ENCODE measurements at regions not wholly inside any gene's neighbourhood (a gene's known extent, or its start where the extent isn't known, plus 50 kb on each side); places are given as distances from the start of the nearest gene placed in this dataset.
"Not testable (repeated sequence)": the region's sequence is repeated elsewhere in the genome, so short reads cannot be mapped to it uniquely, and the experiment has no call there.

DNA sequence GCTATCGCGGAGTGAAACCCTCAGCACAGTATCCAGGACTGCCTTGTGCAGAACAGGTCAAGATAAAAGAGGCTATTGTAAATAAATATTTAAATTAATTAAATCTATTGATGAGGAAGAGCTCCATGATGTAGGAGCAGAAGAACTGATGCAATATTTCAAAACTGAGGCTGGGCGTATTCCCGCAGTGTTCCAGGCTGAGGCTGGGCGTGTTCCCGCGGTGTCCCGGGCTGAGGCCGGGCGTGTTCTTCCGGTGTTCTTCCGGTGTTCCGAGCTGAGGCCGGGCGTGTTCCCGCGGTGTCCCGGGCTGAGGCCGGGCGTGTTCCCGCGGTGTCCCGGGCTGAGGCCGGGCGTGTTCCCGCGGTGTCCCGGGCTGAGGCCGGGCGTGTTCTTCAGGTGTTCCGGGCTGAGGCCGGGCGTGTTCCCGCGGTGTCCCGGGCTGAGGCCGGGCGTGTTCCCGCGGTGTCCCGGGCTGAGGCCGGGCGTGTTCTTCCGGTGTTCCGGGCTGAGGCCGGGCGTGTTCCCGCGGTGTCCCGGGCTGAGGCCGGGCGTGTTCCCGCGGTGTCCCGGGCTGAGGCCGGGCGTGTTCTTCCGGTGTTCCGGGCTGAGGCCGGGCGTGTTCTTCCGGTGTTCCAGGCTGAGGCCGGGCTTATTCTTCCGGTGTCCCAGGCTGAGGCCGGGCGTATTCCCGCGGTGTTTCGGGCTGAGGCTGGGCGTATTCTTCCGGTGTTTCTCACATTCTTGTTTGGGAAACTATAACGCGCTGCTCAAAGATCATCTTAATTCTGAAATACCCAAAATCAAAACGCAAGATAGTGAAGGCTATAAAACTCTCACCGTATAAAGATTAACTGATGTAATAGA is 130.1 kb upstream of the FRG1 start:
- DNase-seq (ENCODE audit: low spot score), result peak; percentile 16

DNA sequence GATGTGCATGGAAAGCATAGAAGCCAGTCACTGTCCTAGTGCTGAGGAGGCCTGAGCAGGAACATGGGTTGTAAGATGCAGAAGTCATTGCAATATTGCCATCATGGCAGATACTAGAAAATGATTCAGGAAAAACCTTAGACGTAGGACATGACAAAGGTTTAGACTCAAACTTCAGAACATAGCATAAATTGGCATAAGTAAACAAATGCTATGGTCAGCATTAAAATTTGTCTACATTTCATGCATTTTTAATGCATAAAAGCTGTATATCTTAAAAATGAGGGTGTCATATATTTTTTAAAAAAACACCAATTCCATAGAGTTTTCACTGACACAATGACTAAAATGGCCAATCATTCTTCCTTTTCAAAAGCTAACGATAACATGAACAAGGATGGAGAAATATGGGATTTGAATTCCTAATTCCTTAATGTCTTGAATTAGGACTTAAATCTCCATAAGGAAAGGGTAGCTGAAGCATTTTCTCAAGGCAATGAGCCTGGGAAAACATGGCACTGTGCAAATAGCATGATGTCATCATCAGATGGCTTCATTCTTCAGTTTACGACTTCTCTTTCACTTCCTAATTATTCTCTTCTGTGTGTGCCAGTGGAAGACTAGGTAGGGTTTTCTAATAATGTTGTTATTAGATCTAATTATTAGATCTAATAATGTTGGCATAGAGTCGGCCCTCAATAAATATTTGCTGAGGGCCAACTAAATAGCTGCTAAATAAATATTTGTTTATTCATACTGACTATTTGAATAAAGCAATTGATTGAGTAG is 125.1 kb upstream of the FRG1 start:
- DNase-seq (ENCODE audit: low spot score), result no peak

DNA sequence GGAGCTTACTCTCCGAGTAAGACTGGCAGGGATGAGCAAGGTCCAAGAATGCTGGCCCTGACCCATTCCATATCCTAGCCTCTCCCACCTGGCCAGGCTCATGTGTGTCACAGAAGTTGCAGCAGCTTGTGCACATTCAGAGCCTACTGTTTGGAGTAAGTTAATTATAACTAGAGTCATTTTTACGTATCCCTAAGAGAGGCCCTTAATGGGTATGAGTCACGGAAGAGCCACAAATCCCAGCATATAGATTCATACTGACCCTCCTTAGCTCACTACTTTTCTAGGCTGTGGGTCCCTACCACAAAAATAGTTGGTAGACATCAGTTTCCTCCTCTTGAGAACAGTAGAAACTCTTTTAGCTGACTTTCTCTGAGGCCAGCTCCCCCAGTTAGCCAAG is 118.3 kb upstream of the FRG1 start:
- no peak for DNase-seq (ENCODE audit: low spot score)

- no peak for DNase-seq (ENCODE audit: low spot score)
These were observed 117.1 kb upstream of the FRG1 start for GRCh38 chr4:189823591-189823990.

DNA sequence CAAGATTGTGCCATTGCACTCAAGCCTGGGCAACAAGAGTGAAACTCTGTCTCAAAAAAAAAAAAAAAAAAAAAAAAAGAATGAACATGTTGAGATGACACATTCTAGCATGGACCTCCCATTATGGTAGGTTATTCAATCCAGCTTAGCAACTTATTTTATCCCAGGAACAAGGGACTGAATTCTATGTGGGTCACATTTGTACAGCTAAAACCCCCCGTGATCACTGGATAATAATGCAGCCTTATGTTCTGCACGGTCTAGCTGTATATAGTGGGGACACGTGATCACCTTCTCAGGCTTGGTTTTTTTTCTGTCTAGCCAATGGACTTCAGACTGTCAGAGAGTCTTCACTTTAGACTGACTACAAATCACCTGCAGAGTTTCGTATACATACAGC is 115.2 kb upstream of the FRG1 start:
- DNase-seq (ENCODE audit: low spot score), result no peak

DNA sequence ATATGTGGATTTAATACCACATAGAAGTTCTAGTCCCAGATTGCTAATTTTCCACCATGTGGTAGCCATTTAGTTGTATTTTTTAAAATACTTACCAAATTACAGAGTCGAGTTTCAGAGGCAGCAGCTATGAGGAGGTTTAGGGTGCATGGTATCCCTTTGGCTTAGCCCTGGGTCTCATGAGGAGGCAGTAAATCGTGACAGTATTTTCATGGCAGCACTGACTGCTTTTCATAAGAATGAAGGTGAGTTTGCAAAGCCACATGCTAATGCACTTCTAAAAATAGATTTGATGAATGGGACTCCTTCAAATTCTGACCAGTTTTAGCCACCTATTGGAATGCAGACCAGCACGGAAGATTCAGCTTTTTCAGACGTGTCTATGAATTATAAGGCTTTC is 114.0 kb upstream of the FRG1 start:
- DNase-seq (ENCODE audit: low spot score), result no peak

DNA sequence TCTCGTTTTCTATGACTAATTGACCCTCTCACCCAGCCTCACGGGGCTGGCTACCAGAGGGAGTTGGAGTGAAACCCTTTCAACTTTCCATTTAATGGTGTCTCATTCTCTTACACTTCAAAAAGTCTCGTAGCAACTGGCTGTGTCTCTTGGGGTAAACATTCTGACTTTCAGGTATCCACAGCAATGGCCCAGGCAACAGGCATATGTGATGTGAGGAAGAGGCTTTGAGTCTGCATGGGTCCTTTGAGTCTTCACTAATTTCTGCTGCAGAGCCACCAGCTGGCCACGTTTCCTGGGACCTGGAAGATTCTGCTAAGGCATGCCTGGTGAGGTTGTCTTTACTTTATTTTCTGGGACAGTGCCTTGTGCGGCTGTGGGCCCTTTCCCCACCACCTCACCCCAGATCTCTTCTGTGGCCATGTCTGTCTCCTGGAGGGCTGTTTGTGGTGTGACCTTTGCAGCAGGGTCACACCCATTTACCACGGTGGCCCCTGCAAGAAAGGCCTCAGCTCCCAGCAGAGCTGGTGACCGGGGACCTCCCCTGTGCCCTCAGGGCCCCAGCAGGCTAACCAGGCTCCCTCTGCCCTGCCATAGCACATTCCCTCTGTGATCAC is 112.5 kb upstream of the FRG1 start:
- no peak for DNase-seq (ENCODE audit: low spot score)

GRCh38 chr4:189832528-189832927 is 108.1 kb upstream of the FRG1 start:
- no peak for DNase-seq (ENCODE audit: low spot score)

DNA sequence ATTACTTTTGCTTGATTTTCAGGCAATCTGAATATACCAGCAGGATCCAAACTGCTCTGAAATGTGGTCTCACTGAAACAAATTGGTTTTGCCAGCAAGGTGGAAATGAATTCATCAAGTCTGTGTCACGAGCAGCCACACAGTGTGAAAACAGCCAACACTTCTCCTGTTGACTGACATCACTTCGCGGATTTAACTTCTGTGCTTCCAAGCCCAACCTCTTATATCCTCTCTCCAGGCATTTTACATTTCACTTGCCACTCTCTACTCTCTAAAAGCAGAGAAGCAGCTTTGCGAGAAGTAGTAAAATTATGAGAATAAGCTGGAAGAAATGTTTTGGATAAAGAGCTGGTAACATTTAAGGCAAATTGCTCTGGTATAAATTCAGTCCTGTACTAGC is 106.1 kb upstream of the FRG1 start:
- DNase-seq (ENCODE audit: low spot score), result no peak

DNA sequence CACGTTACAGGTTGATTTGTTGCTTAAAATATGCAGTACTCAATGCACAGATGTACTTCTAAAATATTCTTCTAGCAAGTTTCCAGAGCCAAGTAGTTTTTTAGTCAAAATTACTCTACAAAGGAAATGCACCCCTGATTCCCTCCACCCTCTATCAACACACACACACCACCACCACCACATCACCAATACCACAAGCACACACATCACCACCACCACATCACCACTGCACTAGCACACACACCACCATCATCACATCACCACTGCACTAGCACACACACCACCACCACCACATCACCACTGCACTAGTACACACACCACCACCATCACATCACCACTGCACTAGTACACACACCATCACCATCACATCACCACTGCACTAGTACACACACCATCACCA is 105.2 kb upstream of the FRG1 start:
- DNase-seq (ENCODE audit: low spot score), result no peak

DNA sequence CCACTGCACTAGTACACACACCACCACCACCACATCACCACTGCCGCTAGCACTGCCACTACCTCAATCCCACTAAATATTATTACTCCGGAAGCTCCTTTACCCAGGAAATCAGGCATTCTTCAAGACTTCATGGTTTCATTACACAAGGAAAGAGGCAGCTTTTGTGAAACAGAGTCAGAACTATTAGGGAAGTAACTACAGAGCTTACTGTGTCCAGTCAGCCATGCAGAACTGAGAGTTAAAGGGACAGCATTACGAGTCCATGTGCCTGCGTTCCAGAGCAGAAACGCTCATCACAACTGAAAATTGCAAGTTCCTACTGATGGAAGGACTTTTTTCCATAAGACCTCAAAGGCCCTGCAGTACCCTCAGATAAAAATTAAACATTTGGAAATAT is 103.2 kb upstream of the FRG1 start:
- DNase-seq (ENCODE audit: low spot score), result no peak

GRCh38 chr4:189838821-189839497 is 101.7 kb upstream of the FRG1 start:
- DNase-seq (ENCODE audit: low spot score), result no peak

DNA sequence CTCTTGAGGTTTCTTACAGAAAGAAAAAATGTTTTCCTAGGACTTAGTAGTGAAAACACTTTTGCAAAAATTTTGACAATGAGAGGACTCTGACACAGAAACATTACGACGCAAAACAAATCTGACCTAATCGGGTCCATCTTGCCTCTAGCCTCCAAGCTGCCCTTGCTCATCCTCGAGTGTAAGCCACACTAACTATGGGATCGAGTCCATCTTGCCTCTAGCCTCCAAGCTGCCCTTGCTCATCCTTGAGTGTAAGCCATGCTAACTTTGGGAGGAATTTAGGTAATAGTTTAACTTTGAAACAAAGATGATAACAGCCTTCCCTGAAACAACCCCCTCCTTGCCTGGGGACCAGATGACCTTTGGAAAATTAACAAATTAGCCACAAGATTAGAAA is 100.3 kb upstream of the FRG1 start:
- DNase-seq (ENCODE audit: low spot score), result no peak

GRCh38 chr4:189843413-189844009 is 97.2 kb upstream of the FRG1 start:
- DNase-seq (ENCODE audit: low spot score), result no peak

- DNase-seq (ENCODE audit: low spot score), result no peak
These were observed 95.4 kb upstream of the FRG1 start for GRCh38 chr4:189845145-189845846.

DNA sequence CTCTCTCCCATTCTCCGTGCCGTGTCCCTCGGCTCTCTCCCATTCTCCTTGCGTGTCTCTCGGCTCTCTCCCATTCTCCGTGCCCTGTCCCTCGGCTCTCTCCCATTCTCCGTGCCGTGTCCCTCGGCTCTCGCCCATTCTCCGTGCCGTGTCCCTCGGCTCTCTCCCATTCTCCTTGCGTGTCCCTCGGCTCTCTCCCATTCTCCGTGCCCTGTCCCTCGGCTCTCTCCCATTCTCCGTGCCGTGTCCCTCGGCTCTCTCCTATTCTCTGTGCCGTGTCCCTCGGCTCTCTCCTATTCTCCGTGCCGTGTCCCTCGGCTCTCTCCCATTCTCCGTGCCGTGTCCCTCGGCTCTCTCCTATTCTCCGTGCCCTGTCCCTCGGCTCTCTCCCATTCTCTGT is 94.6 kb upstream of the FRG1 start:
- not testable (repeated sequence) for DNase-seq (ENCODE audit: low spot score)

DNA sequence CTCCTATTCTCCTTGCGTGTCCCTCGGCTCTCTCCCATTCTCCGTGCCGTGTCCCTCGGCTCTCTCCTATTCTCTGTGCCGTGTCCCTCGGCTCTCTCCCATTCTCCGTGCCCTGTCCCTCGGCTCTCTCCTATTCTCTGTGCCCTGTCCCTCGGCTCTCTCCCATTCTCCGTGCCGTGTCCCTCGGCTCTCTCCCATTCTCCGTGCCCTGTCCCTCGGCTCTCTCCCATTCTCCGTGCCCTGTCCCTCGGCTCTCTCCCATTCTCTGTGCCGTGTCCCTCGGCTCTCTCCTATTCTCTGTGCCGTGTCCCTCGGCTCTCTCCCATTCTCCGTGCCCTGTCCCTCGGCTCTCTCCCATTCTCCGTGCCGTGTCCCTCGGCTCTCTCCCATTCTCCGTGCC is 94.1 kb upstream of the FRG1 start:
- DNase-seq (ENCODE audit: low spot score), result not testable (repeated sequence)

GRCh38 chr4:189848672-189849071 is 92.0 kb upstream of the FRG1 start:
- not testable (repeated sequence) for DNase-seq (ENCODE audit: low spot score)

GRCh38 chr4:189850239-189850856 is 90.3 kb upstream of the FRG1 start:
- DNase-seq (ENCODE audit: low spot score), result no peak

GRCh38 chr4:189858435-189858834 is 82.2 kb upstream of the FRG1 start:
- DNase-seq (ENCODE audit: low spot score), result no peak

Measured in HT-29 (cell line).